ENCODE measurements at regions not wholly inside any gene's neighbourhood (a gene's known extent, or its start where the extent isn't known, plus 50 kb on each side); places are given as distances from the start of the nearest gene placed in this dataset.

- no peak for DNase-seq
Measured at GRCh38 chr9:106796771-106797170, 66.2 kb upstream of the ZNF462 start.

GRCh38 chr9:106797299-106797698 lies 65.7 kb upstream of the ZNF462 start:
- no peak for DNase-seq

- DNase-seq = no peak
Measured at GRCh38 chr9:106798016-106798799, 64.8 kb upstream of the ZNF462 start.

- DNase-seq = no peak
Measured at GRCh38 chr9:106799152-106799551, 63.8 kb upstream of the ZNF462 start.

GRCh38 chr9:106800701-106801270 lies 62.2 kb upstream of the ZNF462 start:
- DNase-seq = no peak

GRCh38 chr9:106801816-106802215 lies 61.1 kb upstream of the ZNF462 start:
- DNase-seq = no peak

Data from NCI-H748 treated with DMSO at 0.1 percent for 48 hours (cell line).